ENCODE measurements at regions not wholly inside any gene's neighbourhood (a gene's known extent, or its start where the extent isn't known, plus 50 kb on each side); places are given as distances from the start of the nearest gene placed in this dataset.
"Not testable (repeated sequence)": the region's sequence is repeated elsewhere in the genome, so short reads cannot be mapped to it uniquely, and the experiment has no call there.

- Mint-ChIP-seq H3K27ac (ENCODE audit: unreplicated experiment) (no peak overlapping the region), H3K4me1 (ENCODE audit: low read depth, unreplicated experiment) (peaks cover 8% of the 10 kb centered on the region)
- TF ChIP-seq, protein P1, sequence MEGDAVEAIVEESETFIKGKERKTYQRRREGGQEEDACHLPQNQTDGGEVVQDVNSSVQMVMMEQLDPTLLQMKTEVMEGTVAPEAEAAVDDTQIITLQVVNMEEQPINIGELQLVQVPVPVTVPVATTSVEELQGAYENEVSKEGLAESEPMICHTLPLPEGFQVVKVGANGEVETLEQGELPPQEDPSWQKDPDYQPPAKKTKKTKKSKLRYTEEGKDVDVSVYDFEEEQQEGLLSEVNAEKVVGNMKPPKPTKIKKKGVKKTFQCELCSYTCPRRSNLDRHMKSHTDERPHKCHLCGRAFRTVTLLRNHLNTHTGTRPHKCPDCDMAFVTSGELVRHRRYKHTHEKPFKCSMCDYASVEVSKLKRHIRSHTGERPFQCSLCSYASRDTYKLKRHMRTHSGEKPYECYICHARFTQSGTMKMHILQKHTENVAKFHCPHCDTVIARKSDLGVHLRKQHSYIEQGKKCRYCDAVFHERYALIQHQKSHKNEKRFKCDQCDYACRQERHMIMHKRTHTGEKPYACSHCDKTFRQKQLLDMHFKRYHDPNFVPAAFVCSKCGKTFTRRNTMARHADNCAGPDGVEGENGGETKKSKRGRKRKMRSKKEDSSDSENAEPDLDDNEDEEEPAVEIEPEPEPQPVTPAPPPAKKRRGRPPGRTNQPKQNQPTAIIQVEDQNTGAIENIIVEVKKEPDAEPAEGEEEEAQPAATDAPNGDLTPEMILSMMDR (IDR thresholded peaks at IDR 0.05; ENCODE audit: partially characterized antibody, unreplicated experiment) = no peak
Measured at GRCh38 chr20:30910937-30911725, 346.3 kb upstream of the DEFB115 start.

DNA sequence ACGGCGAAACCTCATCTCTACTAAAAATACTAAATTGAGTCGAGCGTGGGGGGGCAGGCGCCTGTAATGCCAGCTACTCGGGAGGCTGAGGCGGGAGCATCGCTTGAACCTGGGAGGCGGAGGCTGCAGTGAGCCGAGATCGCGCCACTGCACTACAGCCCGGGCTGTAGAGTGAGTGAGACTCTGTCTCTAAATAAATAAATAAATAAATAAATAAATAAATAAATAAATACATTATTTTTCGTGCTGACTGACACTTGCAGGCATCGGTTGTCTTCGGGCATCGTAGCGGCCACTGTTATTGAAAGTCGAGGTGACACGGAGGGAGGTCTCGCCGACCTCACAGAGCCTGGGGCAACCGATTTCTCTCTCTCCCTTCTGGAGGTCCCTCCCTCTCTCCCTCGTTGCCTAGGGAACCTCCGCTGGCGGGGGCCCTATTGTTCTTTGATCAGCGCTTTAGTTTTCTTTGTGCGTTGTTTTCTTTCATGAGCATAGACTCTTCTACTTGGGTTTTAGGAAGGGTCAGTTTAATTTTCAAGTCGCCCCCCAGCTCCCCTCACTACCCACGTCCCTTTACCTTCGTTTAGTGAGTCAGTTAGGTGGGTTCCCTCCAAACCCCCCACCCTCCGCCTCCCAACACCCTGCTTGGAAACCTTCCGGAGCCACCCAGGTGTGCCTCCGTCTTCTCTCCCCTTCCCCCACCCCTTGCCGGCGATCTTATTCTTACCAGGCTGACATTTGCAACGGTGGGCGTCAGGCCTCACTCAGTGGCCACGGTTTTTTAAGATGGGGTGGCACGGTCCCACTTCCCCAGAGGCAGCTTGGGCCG lies 345.4 kb upstream of the DEFB115 start:
- H3K27ac Mint-ChIP-seq (ENCODE audit: unreplicated experiment); DNase-seq; H3K4me1 Mint-ChIP-seq (ENCODE audit: low read depth, unreplicated experiment); H3K36me3 Mint-ChIP-seq (ENCODE audit: unreplicated experiment): not testable (repeated sequence)
- peaks cover 15% of the 10 kb centered on the region for H3K9me3 Mint-ChIP-seq (ENCODE audit: unreplicated experiment)
- peak overlapping the region; percentile 77 for H3K4me3 Mint-ChIP-seq (ENCODE audit: unreplicated experiment)
- H3K27me3 Mint-ChIP-seq (ENCODE audit: unreplicated experiment) = peaks cover 23% of the 10 kb centered on the region

More at GRCh38 chr20:30910937-30911725, 346.3 kb upstream of the DEFB115 start:
- DNase-seq = no peak
- no peak overlapping the region for H3K4me3 Mint-ChIP-seq (ENCODE audit: unreplicated experiment)
- H3K27me3 Mint-ChIP-seq (ENCODE audit: unreplicated experiment) = peaks cover 23% of the 10 kb centered on the region
- peaks cover 16% of the 10 kb centered on the region for H3K9me3 Mint-ChIP-seq (ENCODE audit: unreplicated experiment)
- H3K36me3 Mint-ChIP-seq (ENCODE audit: unreplicated experiment) = no peaks in the 10 kb centered on the region

DNA sequence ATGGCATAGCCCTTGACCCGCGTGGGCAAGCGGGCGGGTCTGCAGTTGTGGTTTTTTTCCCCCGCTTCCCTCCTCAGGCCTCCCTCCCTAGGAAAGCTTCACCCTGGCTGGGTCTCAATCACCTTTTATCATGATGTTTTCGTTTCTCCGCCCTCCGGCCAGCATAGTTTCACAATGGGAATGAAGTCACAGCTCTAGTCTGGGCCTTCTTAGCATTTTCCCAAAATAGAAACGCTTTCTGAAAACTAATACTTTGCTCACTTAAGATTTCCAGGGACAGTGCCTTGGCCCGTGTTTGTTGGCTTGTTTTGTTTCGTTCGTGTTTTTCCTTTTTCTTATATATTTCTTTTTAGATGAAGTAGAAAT lies 344.8 kb upstream of the DEFB115 start:
- not testable (repeated sequence) for DNase-seq; H3K27ac Mint-ChIP-seq (ENCODE audit: unreplicated experiment); H3K36me3 Mint-ChIP-seq (ENCODE audit: unreplicated experiment); H3K4me1 Mint-ChIP-seq (ENCODE audit: low read depth, unreplicated experiment)
- Mint-ChIP-seq H3K27me3 (ENCODE audit: unreplicated experiment) (peaks cover 23% of the 10 kb centered on the region), H3K4me3 (ENCODE audit: unreplicated experiment) (peak overlapping the region; percentile 77), H3K9me3 (ENCODE audit: unreplicated experiment) (peaks cover 15% of the 10 kb centered on the region)

GRCh38 chr20:30916404-30916803 lies 341.1 kb upstream of the DEFB115 start:
- not testable (repeated sequence) for DNase-seq; H3K4me1 Mint-ChIP-seq (ENCODE audit: low read depth, unreplicated experiment); H3K27ac Mint-ChIP-seq (ENCODE audit: unreplicated experiment); H3K9me3 Mint-ChIP-seq (ENCODE audit: unreplicated experiment); H3K4me3 Mint-ChIP-seq (ENCODE audit: unreplicated experiment); H3K36me3 Mint-ChIP-seq (ENCODE audit: unreplicated experiment)
- peaks cover 15% of the 10 kb centered on the region for H3K27me3 Mint-ChIP-seq (ENCODE audit: unreplicated experiment)

GRCh38 chr20:30919514-30920188 lies 337.8 kb upstream of the DEFB115 start:
- Mint-ChIP-seq H3K4me3 (ENCODE audit: unreplicated experiment) (no peak overlapping the region), H3K27ac (ENCODE audit: unreplicated experiment) (no peak overlapping the region), H3K9me3 (ENCODE audit: unreplicated experiment) (peaks cover 7% of the 10 kb centered on the region), H3K36me3 (ENCODE audit: unreplicated experiment) (no peaks in the 10 kb centered on the region), H3K27me3 (ENCODE audit: unreplicated experiment) (no peaks in the 10 kb centered on the region), H3K4me1 (ENCODE audit: low read depth, unreplicated experiment) (no peaks in the 10 kb centered on the region)
- TF ChIP-seq, protein P1 (IDR thresholded peaks at IDR 0.05; ENCODE audit: partially characterized antibody, unreplicated experiment) = no peak
- no peak for DNase-seq

DNA sequence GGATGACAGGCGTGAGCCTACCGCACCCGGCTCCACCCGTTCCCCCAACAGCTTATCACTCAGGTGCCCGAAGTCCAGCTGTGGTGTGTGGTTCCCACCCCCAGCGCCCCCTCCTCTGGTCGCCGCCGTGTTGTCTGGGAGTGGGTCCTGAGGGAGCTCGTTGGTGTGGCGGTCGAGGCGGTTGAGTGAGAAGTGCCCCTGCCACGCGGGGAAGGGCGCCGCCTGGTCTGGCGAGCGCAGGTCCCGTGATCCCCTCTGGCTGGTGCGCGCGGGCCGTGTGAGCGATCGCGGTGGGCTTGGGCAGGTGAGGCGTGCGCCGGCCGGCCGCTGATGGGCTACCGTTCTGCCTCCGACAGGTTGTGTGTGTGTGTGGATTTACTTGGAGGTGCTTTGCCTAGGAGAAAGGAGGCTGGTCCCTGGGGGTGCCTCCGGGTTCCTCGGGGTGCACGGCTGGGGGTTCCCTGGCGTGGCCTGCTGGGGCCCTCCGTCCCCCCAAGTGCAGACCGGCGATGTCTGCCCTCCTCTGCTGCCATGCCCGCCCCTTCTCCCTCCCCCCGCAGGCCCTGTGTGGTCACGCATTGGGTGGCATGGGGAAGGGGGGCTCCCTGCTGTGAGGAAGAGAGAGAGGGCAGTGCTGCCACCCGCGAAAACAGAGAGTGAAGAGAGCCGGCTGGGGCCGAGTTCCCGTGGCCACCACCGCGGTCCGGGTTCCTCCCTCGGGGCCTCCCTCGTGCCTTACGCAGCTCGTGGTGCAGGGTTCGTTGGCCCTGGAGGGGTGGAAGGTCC lies 336.0 kb upstream of the DEFB115 start:
- no peaks in the 10 kb centered on the region for H3K36me3 Mint-ChIP-seq (ENCODE audit: unreplicated experiment)
- H3K27ac Mint-ChIP-seq (ENCODE audit: unreplicated experiment) = no peak overlapping the region
- H3K27me3 Mint-ChIP-seq (ENCODE audit: unreplicated experiment) = no peaks in the 10 kb centered on the region
- no peaks in the 10 kb centered on the region for H3K4me1 Mint-ChIP-seq (ENCODE audit: low read depth, unreplicated experiment)
- H3K9me3 Mint-ChIP-seq (ENCODE audit: unreplicated experiment) = peaks cover 7% of the 10 kb centered on the region
- TF ChIP-seq, protein P1 (IDR thresholded peaks at IDR 0.05; ENCODE audit: partially characterized antibody, unreplicated experiment) = no peak
- DNase-seq = no peak
- no peak overlapping the region for H3K4me3 Mint-ChIP-seq (ENCODE audit: unreplicated experiment)
